Prostate gland (tissue), 2 donors: ENCODE measurements at regions not wholly inside any gene's neighbourhood (a gene's known extent, or its start where the extent isn't known, plus 50 kb on each side); places are given as distances from the start of the nearest gene placed in this dataset.
"Not testable (repeated sequence)": the region's sequence is repeated elsewhere in the genome, so short reads cannot be mapped to it uniquely, and the experiment has no call there.

ENCODE experiments used
- DNase-seq: peaks from one replicate; pipeline ENCODE4 v3.0.0-alpha.2; 2019; ENCODE audit warnings: low spot score
- H3K27ac ChIP-seq, 2 donors: fragments of 200-600 bp; sonication (generic); 2 replicates each; pipeline ENCODE4 v1.5.1; 2017 to 2019
- H3K27me3 ChIP-seq: fragments of 200-600 bp; sonication (generic); replicated peaks from 2 replicates; pipeline ENCODE4 v1.5.1; 2019; ENCODE audit not compliant: insufficient read depth
- H3K36me3 ChIP-seq, 2 donors: fragments of 200-600 bp; sonication (generic); 1 replicate in 1 of 2; 2 replicates in 1 of 2; pipeline versions ENCODE4 v1.5.1 to v1.8.1; 2017 to 2019
- H3K4me1 ChIP-seq: fragments of 200-600 bp; sonication (generic); replicated peaks from 2 replicates; pipeline ENCODE4 v1.5.1; 2019
- H3K4me3 ChIP-seq, 2 donors: fragments of 200-600 bp; sonication (generic); 2 replicates each; pipeline ENCODE4 v1.5.1; 2017 to 2019
- H3K9me3 ChIP-seq: fragments of 200-600 bp; sonication (generic); 2 replicates; pipeline ENCODE4 v1.5.1; 2017
- CTCF ChIP-seq, 4 experiments: fragments of 200-600 bp in 2 of 4; fragments of 450-650 bp in 2 of 4; sonication (generic) in 2 of 4; IDR thresholded peaks; 1 replicate in 3 of 4; 2 replicates in 1 of 4; pipeline ENCODE4 v1.5.1; 2016 to 2019; ENCODE audit warnings: antibody characterized with exemption in 4 of 4, mild to moderate bottlenecking in 2 of 4, moderate library complexity in 2 of 4
- POLR2A ChIP-seq: fragments of 450-650 bp; IDR thresholded peaks from one replicate; pipeline ENCODE4 v1.6.1; 2016; ENCODE audit warnings: antibody characterized with exemption, mild to moderate bottlenecking
- POLR2AphosphoS5 ChIP-seq: sonication (generic); formaldehyde crosslinking; IDR thresholded peaks from one replicate; pipeline ENCODE4 v1.6.1; 2017; ENCODE audit warnings: antibody characterized with exemption
- WGBS: methylation state at CpG from one replicate; pipeline ENCODE4 v1.1.5; 2018; 5-methylcytosine and 5-hydroxymethylcytosine counted together
- intact Hi-C: fragments of 100-400 bp; cut with DNase I; formaldehyde crosslinking; loops from one replicate; pipeline ENCODE4 v1.14.2; 2022

GRCh38 chr5:147095740-147096139 lies 139.1 kb upstream of the STK32A start:
- intact Hi-C loops = no loop called here
- no peak for DNase-seq
- no peaks in the 10 kb centered on the region for H3K27me3 ChIP-seq
- no peak overlapping the region for H3K27ac ChIP-seq
- H3K4me3 ChIP-seq = no peak overlapping the region
- no peak for TF ChIP-seq POLR2A
- TF ChIP-seq CTCF (IDR thresholded peaks at IDR 0.05) = no peak
- TF ChIP-seq POLR2AphosphoS5 = no peak
- 63% methylated on average over 2 of the region's 2 CpGs for WGBS
- H3K36me3 ChIP-seq = no peaks in the 10 kb centered on the region
- no peaks in the 10 kb centered on the region for H3K4me1 ChIP-seq
- no peaks in the 10 kb centered on the region for H3K9me3 ChIP-seq

- TF ChIP-seq CTCF (IDR thresholded peaks at IDR 0.05) = peak in 1 of 4 experiments; percentile 31
- no peak for TF ChIP-seq POLR2AphosphoS5
- Histone ChIP-seq H3K36me3 (no peaks in the 10 kb centered on the region), H3K27ac (no peak overlapping the region), H3K9me3 (no peaks in the 10 kb centered on the region), H3K4me3 (no peak overlapping the region), H3K4me1 (no peaks in the 10 kb centered on the region), H3K27me3 (no peaks in the 10 kb centered on the region)
- 16% methylated on average over 5 of the region's 5 CpGs for WGBS
- intact Hi-C loops = no loop called here
- no peak for DNase-seq
Measured at GRCh38 chr5:147098233-147098790, 136.5 kb upstream of the STK32A start.

- Histone ChIP-seq H3K4me1 (no peaks in the 10 kb centered on the region), H3K27me3 (no peaks in the 10 kb centered on the region), H3K9me3 (no peaks in the 10 kb centered on the region), H3K27ac (no peak overlapping the region), H3K36me3 (no peaks in the 10 kb centered on the region), H3K4me3 (no peak overlapping the region)
- TF ChIP-seq POLR2A (no peak), CTCF (IDR thresholded peaks at IDR 0.05) (no peak), POLR2AphosphoS5 (no peak)
- DNase-seq = no peak
- WGBS = 80% methylated on average over 6 of the region's 6 CpGs
- intact Hi-C loops = no loop called here
Measured at GRCh38 chr5:147101659-147102369, 133.0 kb upstream of the STK32A start.

GRCh38 chr5:147112899-147113298 lies 121.9 kb upstream of the STK32A start:
- no peaks in the 10 kb centered on the region for H3K4me1 ChIP-seq
- 74% methylated on average over 1 of the region's 1 CpG for WGBS
- H3K4me3 ChIP-seq = no peak overlapping the region
- intact Hi-C loops = no loop called here
- H3K9me3 ChIP-seq = no peaks in the 10 kb centered on the region
- no peaks in the 10 kb centered on the region for H3K36me3 ChIP-seq
- no peak overlapping the region for H3K27ac ChIP-seq
- DNase-seq = no peak
- TF ChIP-seq CTCF (IDR thresholded peaks at IDR 0.05) (no peak), POLR2AphosphoS5 (no peak), POLR2A (no peak)
- no peaks in the 10 kb centered on the region for H3K27me3 ChIP-seq

- 86% methylated on average over 2 of the region's 2 CpGs for WGBS
Measured at GRCh38 chr5:147113967-147114366, 120.9 kb upstream of the STK32A start.

GRCh38 chr5:147139759-147140158 lies 95.1 kb upstream of the STK32A start:
- H3K4me1 ChIP-seq, H3K4me3 ChIP-seq, DNase-seq, H3K27ac ChIP-seq, H3K9me3 ChIP-seq, H3K36me3 ChIP-seq, H3K27me3 ChIP-seq, intact Hi-C loops: not testable (repeated sequence)

More at GRCh38 chr5:147113967-147114366, 120.9 kb upstream of the STK32A start:
- Histone ChIP-seq H3K27me3 (no peaks in the 10 kb centered on the region), H3K4me3 (no peak overlapping the region), H3K36me3 (no peaks in the 10 kb centered on the region), H3K4me1 (no peaks in the 10 kb centered on the region), H3K9me3 (no peaks in the 10 kb centered on the region), H3K27ac (no peak overlapping the region)
- DNase-seq = no peak
- TF ChIP-seq CTCF (IDR thresholded peaks at IDR 0.05) (no peak), POLR2A (no peak), POLR2AphosphoS5 (no peak)
- intact Hi-C loops = no loop called here
